Sigmoid colon (tissue), 6 donors: ENCODE measurements at regions not wholly inside any gene's neighbourhood (a gene's known extent, or its start where the extent isn't known, plus 50 kb on each side); places are given as distances from the start of the nearest gene placed in this dataset.
"Not testable (repeated sequence)": the region's sequence is repeated elsewhere in the genome, so short reads cannot be mapped to it uniquely, and the experiment has no call there.

Experiments
- DNase-seq: peaks from one replicate; pipeline ENCODE4 v3.0.0-alpha.2; 2019
- H3K27ac ChIP-seq, 4 donors: fragments of 200-600 bp; sonication (generic); one replicate each; pipeline ENCODE4 v1.5.1; 2016 to 2019; ENCODE audit warnings: mild to moderate bottlenecking in 1 of 4
- H3K27me3 ChIP-seq, 3 donors: fragments of 200-600 bp; sonication (generic); one replicate each; pipeline ENCODE4 v1.5.1; 2019; ENCODE audit warnings: mild to moderate bottlenecking in 1 of 3
- H3K36me3 ChIP-seq, 4 donors: fragments of 200-600 bp; sonication (generic); one replicate each; pipeline ENCODE4 v1.5.1; 2016 to 2019
- H3K4me1 ChIP-seq, 4 donors: fragments of 200-600 bp; sonication (generic); one replicate each; pipeline ENCODE4 v1.5.1; 2017 to 2019
- H3K4me3 ChIP-seq, 4 donors: fragments of 200-600 bp; sonication (generic); one replicate each; pipeline ENCODE4 v1.5.1; 2017 to 2019; ENCODE audit warnings: mild to moderate bottlenecking in 2 of 4, moderate library complexity in 1 of 4
- H3K9me3 ChIP-seq, 4 donors: fragments of 200-600 bp in 3 of 4; sonication (generic) in 3 of 4; one replicate each; pipeline versions ENCODE4 v1.5.1 to v1.6.1; 2013 to 2019
- CTCF ChIP-seq, 4 experiments: fragments of 450-650 bp in 3 of 4; fragments of 200-600 bp in 1 of 4; IDR thresholded peaks; one replicate each; pipeline ENCODE4 v1.5.1; 2016 to 2019; ENCODE audit warnings: antibody characterized with exemption in 4 of 4, mild to moderate bottlenecking in 3 of 4, moderate library complexity in 2 of 4
- EP300 ChIP-seq, 4 donors: sonication (generic); formaldehyde crosslinking; IDR thresholded peaks; one replicate each; pipeline ENCODE4 v1.6.1; 2017; ENCODE audit warnings: antibody characterized with exemption in 4 of 4
- POLR2A ChIP-seq, 2 donors: fragments of 450-650 bp; IDR thresholded peaks; one replicate each; pipeline ENCODE4 v1.6.1; 2016; ENCODE audit warnings: antibody characterized with exemption in 2 of 2, mild to moderate bottlenecking in 2 of 2, moderate library complexity in 2 of 2
- POLR2AphosphoS5 ChIP-seq, 4 donors: sonication (generic); formaldehyde crosslinking; IDR thresholded peaks; one replicate each; pipeline ENCODE4 v1.6.1; 2017; ENCODE audit warnings: antibody characterized with exemption in 4 of 4
- WGBS, 2 donors: extraction: QIAGEN DNeasy Blood & Tissue Kit; methylation state at CpG; one replicate each; pipeline ENCODE4 v1.1.7; 2013; 5-methylcytosine and 5-hydroxymethylcytosine counted together
- intact Hi-C: fragments of 100-400 bp; cut with DNase I; formaldehyde crosslinking; loops from one replicate; pipeline ENCODE4 v1.15.1; 2023
- donor health status: healthy with polysubstance abuse.
- donor health status: healthy.

DNA sequence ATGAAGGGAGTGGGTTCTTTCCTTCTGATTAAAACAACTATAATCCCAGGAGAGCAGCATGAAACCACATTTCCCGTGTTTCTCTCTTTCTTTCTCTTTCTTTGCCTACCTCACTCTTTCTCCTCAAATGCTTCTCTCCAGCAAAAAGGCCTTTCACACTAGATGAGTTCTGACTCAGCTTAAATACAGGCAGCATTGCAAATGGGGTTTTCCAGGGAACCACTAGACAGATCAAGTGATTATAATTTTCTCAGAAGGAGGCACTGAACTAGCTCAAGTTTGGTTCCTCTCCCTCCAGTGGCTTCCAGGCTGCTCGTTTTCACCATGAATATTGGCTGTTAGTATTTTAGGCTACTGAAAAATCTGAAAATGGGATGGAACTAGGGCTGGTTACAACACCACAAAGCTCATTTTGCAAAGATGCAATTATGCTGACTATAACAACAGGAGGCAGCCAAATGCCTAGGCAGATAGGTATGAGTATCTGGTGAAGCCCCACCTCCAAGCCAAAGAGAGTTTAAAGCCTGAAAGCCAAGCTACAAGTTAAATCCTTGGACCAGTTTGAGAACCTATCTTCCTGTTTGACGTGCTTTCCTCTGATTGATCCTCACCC is 260.0 kb downstream of the MMUT start:
- Histone ChIP-seq H3K4me3 (no peak overlapping the region), H3K27ac (no peak overlapping the region), H3K36me3 (no peaks in the 10 kb centered on the region), H3K27me3 (no peaks in the 10 kb centered on the region), H3K9me3 (no peaks in the 10 kb centered on the region), H3K4me1 (no peaks in the 10 kb centered on the region)
- 37 to 62% methylated on average over 3 of the region's 3 CpGs for WGBS, 2 donors
- TF ChIP-seq CTCF (IDR thresholded peaks at IDR 0.05) (no peak), POLR2AphosphoS5 (IDR thresholded peaks at IDR 0.05) (no peak), POLR2A (IDR thresholded peaks at IDR 0.05) (no peak), EP300 (IDR thresholded peaks at IDR 0.05) (no peak)
- intact Hi-C loops = no loop called here
- no peak for DNase-seq

DNA sequence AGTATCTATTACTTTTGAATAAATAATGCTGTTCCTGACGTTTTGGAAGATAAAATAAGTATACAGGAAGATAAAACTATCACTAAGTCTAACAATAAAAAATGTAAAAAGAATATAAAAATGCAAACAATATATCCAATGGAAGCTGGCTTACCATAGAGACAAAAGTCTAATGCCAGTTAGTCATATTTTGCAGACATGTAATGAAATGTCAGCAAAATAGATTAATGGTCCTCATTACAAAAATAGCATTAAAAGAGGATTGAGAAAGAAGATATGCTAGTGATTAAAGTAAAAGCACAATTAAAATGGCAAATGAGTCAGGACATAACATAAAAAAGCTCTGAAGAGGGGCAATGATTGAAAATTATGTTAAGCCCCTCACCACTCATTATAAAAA is 265.0 kb downstream of the MMUT start:
- 12 to 38% methylated on average over 1 of the region's 1 CpG for WGBS, 2 donors
- DNase-seq = no peak

DNA sequence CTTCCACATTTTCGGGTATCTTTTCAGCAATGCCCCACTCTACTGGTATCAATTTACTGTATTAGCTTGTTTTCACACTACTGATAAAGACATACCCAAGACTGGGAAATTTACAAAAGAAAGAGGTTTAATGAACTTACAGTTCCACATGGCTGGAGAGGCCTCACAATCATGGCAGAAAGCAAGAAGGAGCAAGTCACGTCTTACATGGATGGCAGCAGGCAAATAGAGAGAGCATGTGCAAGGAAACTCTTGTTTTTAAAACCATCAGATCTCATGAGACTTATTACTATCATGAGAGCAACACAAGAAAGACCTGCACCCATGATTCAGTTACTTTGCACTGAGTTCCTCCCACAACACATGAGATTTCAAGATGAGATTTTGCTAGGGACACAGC is 300.7 kb downstream of the MMUT start:
- H3K27ac ChIP-seq, DNase-seq, H3K36me3 ChIP-seq, H3K4me3 ChIP-seq, intact Hi-C loops, H3K4me1 ChIP-seq, H3K9me3 ChIP-seq, H3K27me3 ChIP-seq: not testable (repeated sequence)
- WGBS, 2 donors = 65 to 84% methylated on average over 2 of the region's 2 CpGs

More for the DNA sequence above, 265.0 kb downstream of the MMUT start:
- Histone ChIP-seq H3K27ac (no peak overlapping the region), H3K36me3 (no peaks in the 10 kb centered on the region), H3K4me3 (no peak overlapping the region), H3K9me3 (no peaks in the 10 kb centered on the region), H3K27me3 (no peaks in the 10 kb centered on the region), H3K4me1 (no peaks in the 10 kb centered on the region)
- intact Hi-C loops = no loop called here
- TF ChIP-seq CTCF (IDR thresholded peaks at IDR 0.05) = no peak
- no peak for TF ChIP-seq POLR2A (IDR thresholded peaks at IDR 0.05)
- TF ChIP-seq EP300 (IDR thresholded peaks at IDR 0.05) = no peak
- no peak for TF ChIP-seq POLR2AphosphoS5 (IDR thresholded peaks at IDR 0.05)

- TF ChIP-seq EP300 (IDR thresholded peaks at IDR 0.05) = no peak
- no peak for TF ChIP-seq POLR2AphosphoS5 (IDR thresholded peaks at IDR 0.05)
- no peak for TF ChIP-seq CTCF (IDR thresholded peaks at IDR 0.05)
- no peak for TF ChIP-seq POLR2A (IDR thresholded peaks at IDR 0.05)
- no peaks in the 10 kb centered on the region for H3K4me1 ChIP-seq
- WGBS, 2 donors = 78 to 81% methylated on average over 2 of the region's 2 CpGs
- intact Hi-C loops = no loop called here
- H3K4me3 ChIP-seq = no peak overlapping the region
- no peak overlapping the region for H3K27ac ChIP-seq
- H3K27me3 ChIP-seq = no peaks in the 10 kb centered on the region
- no peak for DNase-seq
- H3K36me3 ChIP-seq = no peaks in the 10 kb centered on the region
- H3K9me3 ChIP-seq = no peaks in the 10 kb centered on the region
Observed at GRCh38 chr6:49155316-49155715, 307.7 kb downstream of the MMUT start.

GRCh38 chr6:49151957-49152356 is 311.1 kb downstream of the MMUT start:
- H3K9me3 ChIP-seq = no peaks in the 10 kb centered on the region
- H3K36me3 ChIP-seq = no peaks in the 10 kb centered on the region
- TF ChIP-seq EP300 (IDR thresholded peaks at IDR 0.05) (no peak), POLR2A (IDR thresholded peaks at IDR 0.05) (no peak), POLR2AphosphoS5 (IDR thresholded peaks at IDR 0.05) (no peak), CTCF (IDR thresholded peaks at IDR 0.05) (no peak)
- no peaks in the 10 kb centered on the region for H3K27me3 ChIP-seq
- no peak overlapping the region for H3K4me3 ChIP-seq
- H3K4me1 ChIP-seq = no peaks in the 10 kb centered on the region
- 67 to 83% methylated on average over 4 of the region's 4 CpGs for WGBS, 2 donors
- no peak for DNase-seq
- intact Hi-C loops = no loop called here
- no peak overlapping the region for H3K27ac ChIP-seq
